ENCODE measurements at regions not wholly inside any gene's neighbourhood (a gene's known extent, or its start where the extent isn't known, plus 50 kb on each side); places are given as distances from the start of the nearest gene placed in this dataset.

DNA sequence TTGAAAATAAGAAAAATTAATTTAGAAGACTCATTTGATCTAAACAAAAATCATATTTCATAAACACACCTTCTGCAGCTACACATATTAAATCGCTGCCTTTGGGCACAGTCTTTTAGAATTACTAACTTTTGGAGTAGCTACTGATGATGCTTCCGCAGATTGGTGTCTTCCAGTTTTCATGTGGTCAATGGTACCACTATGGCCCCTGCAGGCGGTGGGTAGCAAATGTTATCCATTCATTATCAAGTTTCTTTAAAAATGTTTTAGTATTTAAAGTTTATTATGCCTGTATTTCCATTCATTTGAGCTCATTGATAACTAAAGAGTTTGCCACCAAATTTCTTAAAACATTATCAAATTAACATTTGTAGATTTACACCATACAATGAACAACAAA lies 122.9 kb upstream of the GRAMD2B start:
- DNase-seq = no peak

- DNase-seq = no peak
These were observed 122.2 kb upstream of the GRAMD2B start for GRCh38 chr5:126301056-126301455.

DNA sequence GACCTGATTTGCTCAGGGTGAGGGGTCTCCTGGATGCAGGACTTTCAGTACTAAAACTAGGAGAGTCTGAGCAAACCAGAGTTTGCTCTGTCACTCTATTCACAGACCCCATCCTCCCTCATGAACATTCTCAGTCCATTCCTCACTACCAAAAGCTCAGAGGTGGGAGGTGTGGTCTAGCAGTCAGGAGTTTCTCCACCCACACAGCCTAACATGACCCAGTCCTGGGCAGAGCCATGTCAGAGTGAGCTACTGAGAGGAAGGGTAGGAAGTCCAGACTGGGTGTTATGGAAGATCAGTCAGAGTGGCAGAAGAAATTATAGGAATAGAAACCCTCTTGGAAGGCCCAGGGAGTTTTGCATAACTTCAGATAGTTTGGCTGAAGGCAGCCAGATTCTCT lies 113.3 kb upstream of the GRAMD2B start:
- no peak for DNase-seq

DNA sequence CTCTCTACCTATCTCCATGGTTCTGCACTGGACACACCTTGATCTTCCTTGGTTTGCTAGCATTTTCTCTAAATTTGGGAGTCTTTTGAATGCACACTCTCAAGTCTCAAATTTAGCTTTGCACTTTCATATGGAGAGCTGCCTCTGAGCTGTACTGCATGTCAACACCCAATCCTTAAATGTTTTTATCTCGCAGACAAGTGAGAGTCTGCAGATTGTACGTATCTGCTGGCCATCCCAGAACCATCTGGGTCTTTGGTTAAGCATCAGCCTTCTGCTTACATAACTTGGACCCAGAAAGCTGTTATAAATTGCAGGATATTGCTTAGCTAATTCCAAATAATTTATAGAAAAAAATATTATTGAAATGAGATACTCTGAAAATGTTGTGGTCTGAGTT lies 111.4 kb upstream of the GRAMD2B start:
- no peak for DNase-seq

DNA sequence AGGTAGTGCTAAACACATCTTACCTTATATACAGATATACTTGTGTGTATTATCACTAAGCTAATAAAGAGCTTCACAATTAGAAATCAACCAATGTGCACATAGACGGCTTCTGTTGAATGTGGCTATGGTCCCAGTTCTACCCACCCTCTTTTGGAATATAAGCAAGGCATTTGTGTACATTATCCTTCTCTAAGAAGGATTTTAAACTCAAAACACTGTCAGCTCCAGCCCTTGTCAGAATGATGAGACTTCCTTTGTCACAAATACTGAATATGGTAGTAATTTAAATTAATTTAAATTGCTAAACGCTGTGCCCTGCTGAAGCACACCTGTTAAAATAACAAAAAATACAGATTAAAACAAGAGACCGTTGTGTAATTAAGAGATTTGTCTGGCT lies 107.9 kb upstream of the GRAMD2B start:
- no peak for DNase-seq

DNA sequence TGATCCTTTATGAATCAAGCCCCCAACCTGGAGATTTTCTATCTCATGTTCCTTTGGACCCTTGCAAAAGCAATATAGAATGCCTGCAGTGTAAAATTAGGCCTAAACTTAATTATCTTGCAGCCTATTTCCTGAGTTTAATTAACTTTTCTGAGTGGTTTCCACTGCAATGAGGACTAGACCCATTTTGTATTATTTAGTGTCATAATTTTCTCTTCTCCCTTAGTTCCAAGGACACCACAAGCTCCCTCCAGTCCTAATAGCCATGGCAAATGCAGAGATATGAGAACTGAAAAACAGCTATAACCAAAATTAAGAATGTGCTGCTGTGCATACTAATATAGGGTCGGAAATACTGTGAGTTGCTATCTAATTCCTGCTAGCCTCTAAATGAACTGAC lies 90.9 kb upstream of the GRAMD2B start:
- no peak for DNase-seq

DNA sequence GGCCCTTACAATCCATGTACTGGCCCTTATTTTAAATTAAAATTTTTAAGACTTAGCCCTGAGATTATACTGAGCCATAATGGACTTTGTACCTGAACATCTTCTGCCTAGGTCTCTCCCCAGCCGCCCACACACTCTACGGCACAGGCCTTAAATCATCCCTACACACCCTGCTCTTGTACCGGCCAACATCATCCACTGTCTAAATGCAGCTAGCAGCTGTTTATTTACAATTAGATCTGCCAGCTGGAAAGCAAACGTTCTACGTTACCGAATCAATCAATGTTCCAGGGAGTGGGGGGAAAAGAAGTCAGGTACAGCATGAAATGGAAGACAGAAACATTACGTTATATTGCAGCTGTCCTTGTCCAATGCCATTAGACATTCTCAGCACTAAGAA lies 88.4 kb upstream of the GRAMD2B start:
- peak; percentile 32 for DNase-seq

DNA sequence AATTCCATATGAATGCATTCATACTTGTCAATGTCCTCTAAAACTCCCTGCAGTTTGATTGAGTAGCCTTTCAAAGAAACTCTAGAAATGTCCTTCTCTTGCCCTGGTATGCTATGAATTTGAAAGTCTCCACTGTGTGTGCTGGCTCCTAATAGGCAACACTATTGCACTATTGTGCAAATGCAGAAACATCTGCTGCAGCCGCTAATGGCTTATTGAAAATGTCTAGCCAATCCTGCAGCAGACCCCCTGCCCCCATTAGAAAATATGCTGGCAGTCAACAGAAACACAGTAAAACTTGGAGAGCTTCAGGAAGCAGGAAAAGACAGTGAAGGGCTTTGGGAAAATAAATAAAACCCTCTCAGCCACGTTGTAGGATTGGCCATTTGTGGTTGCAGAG lies 87.3 kb upstream of the GRAMD2B start:
- DNase-seq = peak; percentile 68

DNA sequence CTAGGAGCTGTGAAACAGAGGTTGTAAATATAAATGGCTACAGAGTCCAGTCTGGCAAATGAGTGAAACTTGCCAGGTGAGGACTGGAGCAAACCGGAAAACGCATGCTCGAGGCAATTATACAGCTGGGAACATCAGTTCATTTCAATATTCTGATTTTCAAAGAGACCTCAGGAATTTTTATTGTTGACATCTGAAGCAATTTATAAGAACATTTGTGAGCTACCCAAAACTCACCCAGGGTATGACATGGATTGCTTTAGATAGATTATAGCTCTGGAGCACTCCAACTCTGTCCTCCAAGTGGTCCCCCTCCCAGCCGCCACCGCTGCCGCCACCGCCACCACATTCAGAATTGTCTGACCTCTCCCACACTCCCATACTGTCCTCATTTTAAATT lies 84.6 kb upstream of the GRAMD2B start:
- no peak for DNase-seq

GRCh38 chr5:126339215-126339805 lies 83.9 kb upstream of the GRAMD2B start:
- DNase-seq = peak; percentile 46

- no peak for DNase-seq
These were observed 81.1 kb upstream of the GRAMD2B start for GRCh38 chr5:126341906-126342630.

DNA sequence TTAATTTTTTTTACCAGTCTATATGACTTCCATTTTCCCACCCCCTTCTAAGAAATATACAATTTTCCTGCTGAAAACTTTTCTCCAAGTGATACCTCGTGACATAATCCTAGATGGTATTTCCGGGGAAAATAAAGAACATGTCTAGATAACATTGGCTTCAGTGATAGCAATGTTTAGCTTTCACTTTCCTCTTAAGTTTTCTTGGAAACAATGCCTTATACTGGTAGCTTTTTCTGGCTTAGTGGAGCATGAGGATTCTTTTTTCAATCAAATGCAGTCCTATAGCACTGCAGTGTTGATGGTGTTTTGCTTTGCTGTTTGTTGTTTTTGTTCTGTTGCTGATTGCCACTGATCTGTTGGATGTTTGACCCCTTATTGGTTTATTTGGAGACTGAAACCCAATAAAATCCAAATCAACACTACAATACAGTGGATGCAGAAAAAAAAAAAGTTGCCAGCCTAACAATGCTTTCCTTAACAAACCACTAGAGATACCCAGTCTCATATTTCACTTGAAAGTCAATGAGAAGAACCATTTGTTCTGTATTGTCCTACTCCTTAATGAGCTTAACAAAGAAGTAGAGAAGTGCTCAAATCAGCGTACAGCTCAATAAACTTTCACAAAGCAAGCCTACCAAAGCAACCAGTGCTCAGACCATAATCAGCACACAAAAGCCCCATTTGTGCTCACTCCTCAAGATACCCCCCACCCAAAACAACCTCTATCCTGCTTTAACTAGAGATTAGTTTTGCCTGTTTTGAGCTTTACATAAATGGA lies 74.2 kb upstream of the GRAMD2B start:
- no peak for DNase-seq

GRCh38 chr5:126351153-126351552 lies 72.1 kb upstream of the GRAMD2B start:
- no peak for DNase-seq

DNA sequence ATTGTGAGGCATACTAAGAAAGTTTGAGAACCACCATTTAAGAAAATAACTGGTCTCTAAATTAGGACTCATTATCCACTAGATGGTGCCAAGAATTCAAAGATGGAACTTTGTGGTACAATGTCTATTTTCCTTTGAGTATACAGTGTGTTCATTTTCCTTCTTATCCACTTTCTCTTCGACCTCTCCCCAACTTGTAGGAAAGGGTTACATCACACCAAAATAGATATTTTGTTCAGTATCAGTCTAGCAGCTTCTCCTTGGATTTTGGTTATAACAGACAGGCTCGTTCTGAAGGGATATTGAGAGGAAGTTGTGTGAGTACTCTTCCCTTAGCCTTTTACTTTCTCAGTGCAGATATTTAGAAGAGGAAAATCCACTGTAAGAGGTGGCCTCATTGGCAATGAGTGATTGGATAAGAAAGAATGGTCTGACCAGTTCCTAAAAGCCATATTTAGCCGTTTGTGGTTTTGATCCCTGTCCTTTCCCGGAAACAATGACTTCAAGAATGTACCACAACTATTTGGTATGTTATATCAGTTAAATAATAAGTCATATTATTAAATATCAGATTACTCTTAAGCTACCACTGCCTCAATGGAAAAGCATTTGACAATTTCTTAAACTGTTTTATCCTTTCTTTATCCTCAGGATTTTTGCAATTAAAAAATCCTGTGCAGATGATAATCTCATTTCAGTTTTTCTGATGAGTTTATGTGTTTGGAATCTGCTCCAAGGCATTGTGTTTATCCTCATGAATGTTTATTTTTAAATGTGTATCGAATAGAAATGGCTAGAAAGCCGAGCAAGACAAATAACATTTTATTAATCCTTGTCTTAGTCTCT lies 69.0 kb upstream of the GRAMD2B start:
- DNase-seq = no peak

- no peak for DNase-seq
These were observed 68.1 kb upstream of the GRAMD2B start for GRCh38 chr5:126354858-126355731.

DNA sequence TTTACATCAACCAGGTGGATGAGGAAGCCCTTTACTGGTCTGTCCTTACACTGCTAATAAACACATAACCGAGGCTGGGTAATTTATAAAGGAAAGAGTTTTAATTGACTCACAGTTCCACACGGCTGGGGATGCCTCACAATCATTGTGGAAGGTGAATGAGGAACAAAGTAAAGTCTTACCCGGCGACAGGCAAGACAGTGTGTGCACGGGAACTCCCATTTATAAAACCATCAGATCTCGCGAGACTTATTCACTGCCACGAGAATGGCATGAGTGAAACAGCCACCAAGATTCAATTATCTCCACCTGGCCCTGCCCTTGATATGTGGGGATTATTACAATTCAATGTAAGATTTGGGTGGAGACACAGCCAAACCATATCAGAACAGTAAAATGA lies 67.3 kb upstream of the GRAMD2B start:
- DNase-seq = no peak

- DNase-seq = no peak
These were observed 65.4 kb upstream of the GRAMD2B start for GRCh38 chr5:126357585-126358342.

DNA sequence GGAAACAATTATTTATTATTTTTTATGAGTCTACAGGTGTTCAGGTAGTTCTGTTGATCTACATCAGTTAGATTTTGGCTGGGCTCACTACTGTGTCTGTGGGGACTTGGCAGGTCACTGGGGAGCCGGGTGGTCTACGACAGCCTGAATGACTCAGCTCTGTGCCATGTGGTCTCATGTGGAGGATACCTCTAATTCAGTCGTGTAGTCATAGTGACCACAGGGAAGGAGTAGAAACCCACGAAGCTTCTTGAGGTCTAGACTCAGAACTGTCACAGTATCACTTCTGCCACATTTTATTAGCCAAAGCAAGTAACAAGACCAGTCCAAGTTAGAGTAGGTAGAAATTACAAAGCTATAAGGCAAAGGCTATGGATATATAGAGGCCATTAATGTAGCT lies 64.7 kb upstream of the GRAMD2B start:
- DNase-seq = no peak

GRCh38 chr5:126359884-126360283 lies 63.3 kb upstream of the GRAMD2B start:
- no peak for DNase-seq

- DNase-seq = no peak
These were observed 62.7 kb upstream of the GRAMD2B start for GRCh38 chr5:126360467-126360866.

- DNase-seq = no peak
These were observed 59.6 kb upstream of the GRAMD2B start for GRCh38 chr5:126363658-126364057.
